Amniotic stem cell (primary cell): ENCODE measurements at regions not wholly inside any gene's neighbourhood (a gene's known extent, or its start where the extent isn't known, plus 50 kb on each side); places are given as distances from the start of the nearest gene placed in this dataset.

Source experiments
- DNase-seq: peaks from one replicate; lab custom pipeline; 2025; lab: John Stamatoyannopoulos, UW

DNA sequence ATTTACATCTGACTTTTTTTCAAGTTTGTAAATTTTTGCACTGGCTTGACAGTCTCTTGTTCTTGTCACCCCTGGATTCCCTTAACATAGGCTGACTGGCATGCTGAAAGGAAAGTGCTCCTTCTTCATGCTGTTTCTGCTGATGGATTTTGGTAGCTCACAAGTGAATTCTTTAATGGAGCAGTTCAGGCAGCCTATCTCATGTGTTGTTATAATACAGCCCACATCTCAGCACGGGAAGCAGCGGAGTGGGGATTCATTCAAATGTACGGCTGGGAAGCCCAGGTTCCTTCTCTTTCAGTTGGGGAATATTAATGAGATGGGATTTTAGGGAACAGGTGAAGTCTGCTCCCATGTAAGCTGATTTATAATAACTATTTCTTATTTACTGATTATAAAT lies 142.8 kb downstream of the CD8B2 start:
- no peak for DNase-seq

GRCh38 chr2:106631281-106631680 lies 144.1 kb downstream of the CD8B2 start:
- DNase-seq, result no peak

- no peak for DNase-seq
Observed at GRCh38 chr2:106638043-106638442, 150.9 kb downstream of the CD8B2 start.

- no peak for DNase-seq
Observed at GRCh38 chr2:106638580-106638979, 151.4 kb downstream of the CD8B2 start.

GRCh38 chr2:106642679-106643078 lies 155.5 kb downstream of the CD8B2 start:
- no peak for DNase-seq

DNA sequence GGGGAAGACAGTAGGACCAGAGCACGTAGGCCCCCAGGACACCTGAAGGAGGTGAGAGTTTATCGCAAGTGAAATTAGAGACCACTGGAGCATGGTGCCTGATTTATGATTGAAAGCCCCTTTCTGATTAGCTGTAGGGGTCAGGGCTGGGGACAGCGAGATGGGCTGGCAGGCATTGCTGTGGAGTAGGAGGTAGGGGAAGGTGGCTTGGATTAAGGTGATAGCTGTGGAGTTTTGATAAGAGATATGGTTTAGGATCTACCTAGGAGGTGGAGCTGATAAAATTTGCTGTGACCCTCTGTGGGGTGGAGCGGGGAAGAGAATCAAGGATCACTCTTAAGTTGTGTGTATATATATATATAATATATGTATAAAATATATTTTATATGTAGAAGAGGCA lies 157.5 kb downstream of the CD8B2 start:
- DNase-seq, result no peak

DNA sequence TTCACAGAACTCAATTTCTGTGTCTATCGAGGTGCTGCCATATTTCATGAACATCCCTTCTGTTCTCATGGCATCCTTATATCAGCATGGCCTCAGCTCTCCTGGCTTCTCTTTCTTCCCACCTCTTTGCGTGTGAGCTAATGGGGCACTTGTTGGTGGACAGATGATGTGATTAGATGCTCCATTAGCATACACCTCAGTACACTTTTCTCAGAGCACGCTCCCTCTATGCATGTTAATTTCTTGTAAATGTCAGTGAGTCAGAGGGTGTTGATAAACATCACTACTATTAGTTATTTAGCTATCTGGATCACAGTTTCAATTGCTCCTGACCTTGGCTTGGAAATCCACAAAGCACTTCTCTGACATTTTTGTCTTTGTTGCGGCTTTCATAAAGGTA lies 159.4 kb downstream of the CD8B2 start:
- DNase-seq, result no peak

- no peak for DNase-seq
Observed at GRCh38 chr2:106649306-106649705, 162.1 kb downstream of the CD8B2 start.

DNA sequence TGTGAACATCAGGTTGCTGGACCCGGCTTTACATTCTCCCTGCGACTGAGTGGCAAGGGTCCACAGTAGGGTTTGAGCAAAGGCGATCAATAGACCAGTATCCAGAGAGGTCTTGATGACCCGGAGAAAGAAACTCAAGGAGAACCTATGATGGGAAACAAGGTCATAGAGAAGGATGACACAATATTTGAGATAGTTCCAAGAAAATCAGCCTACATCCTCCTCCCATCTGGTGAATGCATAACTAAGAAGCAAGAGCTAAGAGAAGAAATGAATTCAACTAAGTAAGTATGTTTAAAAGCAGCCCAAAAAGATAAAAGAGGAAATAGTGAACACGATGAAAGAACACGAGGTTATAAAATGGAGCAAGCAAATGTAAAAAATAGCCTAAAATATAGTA lies 166.3 kb downstream of the CD8B2 start:
- DNase-seq, result no peak

DNA sequence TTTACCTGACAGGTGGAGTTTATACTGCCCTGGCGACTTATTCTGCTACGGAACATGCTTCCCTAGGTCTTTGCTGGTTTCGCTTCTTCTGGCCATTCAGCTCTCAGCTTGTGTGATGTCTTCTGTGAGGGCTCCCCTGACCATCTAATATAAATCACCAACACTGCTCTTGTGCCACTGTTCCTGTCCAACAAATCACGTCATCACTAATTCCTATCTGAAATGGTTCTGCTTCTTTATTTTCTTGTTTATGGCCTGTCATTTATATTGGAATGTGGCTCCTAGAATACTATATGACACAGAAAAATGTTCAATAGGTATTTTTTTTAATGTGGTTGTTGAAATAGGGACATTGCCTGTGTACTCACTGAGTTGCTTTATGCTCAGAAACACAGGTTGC lies 171.5 kb downstream of the CD8B2 start:
- DNase-seq, result no peak

- no peak for DNase-seq
Observed at GRCh38 chr2:106664669-106665068, 177.5 kb downstream of the CD8B2 start.

- no peak for DNase-seq
Observed at GRCh38 chr2:106667478-106668070, 180.4 kb downstream of the CD8B2 start.

- DNase-seq, result no peak
Observed at GRCh38 chr2:106685180-106685897, 198.2 kb downstream of the CD8B2 start.

DNA sequence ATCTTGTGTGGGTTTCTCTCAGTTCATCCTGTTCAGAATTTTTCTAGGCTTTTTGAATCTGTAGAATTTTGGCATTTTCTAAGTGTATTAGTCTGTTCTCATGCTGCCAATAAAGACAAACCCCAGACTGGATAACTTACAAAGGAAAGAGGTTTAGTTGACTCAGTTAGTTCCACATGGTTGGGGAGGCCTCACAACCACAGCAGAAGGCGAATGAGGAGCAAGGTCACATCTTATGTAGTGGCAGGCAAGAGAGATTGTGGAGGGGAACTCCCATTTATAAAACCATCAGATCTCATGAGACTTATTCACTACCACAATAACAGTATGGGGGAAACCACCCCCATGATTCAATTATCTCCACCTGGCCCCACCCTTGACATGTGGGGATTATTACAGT lies 199.2 kb downstream of the ST6GAL2 start:
- no peak for DNase-seq

DNA sequence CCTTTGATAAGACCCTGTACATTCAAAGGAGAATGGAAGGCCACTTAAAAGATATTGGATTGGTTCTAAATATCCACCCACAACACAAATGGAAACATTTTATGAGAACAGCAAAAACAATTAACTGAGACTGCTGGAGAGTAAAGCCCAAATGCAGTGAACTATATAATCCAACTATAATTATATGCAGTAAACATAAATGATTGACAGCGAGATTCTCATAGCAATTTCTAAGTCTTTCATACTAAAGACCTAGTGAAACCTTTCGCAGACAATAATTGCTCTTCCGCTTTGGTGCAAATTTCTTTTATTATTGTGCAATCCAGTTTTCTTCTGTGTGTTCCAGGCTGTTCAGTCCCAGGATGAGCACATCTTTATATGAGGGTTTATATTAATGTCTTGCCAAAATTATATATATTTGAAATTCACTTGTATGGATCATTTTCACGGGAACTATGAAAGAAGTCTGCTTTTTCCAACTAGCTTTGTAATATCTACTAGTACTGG lies 190.9 kb downstream of the ST6GAL2 start:
- DNase-seq, result no peak

- no peak for DNase-seq
Observed at GRCh38 chr2:106695919-106696318, 190.0 kb downstream of the ST6GAL2 start.

- no peak for DNase-seq
Observed at GRCh38 chr2:106700616-106701015, 185.4 kb downstream of the ST6GAL2 start.

DNA sequence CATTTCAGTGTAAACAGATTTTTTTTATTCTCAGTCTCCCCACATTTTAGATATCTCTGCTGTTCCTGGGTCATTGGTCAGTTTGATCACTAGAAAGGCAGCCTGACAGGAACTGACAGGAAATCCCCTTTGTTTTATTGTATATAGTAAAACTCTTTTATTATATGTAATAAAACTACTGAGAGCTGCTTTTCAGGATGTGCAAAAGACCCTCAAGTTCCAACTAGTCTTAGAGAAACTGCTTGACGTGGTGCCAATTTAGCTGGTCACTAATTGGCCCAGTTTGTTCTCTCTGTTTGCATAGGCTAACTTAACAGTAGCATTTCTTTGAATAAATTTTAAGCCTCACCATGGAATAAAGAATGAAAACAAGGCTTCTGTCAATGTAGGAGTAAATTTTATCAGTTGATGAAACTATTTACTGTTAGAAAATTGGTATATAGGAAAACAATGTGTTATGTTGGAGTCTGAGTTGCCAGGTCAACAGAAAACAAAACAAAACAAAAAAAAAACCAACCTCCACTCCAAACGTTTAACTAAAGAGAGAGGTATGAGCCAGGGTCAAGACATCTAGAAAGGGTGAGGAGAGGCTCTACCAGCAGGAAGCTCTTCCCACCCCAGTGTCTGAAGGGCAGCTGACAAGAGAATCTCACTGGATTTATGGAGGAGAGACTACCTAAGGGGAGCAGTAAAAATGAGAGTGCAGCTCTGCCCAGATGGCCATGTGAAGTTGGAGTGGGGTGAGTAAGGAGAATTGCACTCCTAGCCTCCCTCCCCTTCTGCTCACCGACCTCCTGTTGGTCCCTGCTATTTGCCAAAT lies 184.6 kb downstream of the ST6GAL2 start:
- no peak for DNase-seq

DNA sequence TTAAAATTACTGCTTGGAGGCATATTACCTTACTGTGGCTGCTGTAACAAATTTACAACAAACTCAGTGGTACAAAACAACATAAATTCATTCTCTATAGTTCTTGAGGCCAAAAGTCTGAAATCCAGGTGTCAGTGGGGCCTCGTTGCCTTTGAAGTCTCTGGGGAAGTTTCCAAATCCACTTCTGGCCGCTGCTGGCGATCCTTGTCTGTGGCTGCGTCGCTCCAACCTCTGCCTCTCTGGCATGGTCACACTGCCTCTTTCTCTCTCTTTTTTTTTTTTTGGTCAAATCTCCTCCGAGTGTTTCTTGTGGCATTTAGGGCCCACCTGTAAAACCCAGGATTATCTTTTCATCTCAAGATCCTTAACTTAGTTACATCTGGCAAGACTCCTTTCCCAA lies 182.8 kb downstream of the ST6GAL2 start:
- no peak for DNase-seq

- no peak for DNase-seq
Observed at GRCh38 chr2:106704798-106705197, 181.2 kb downstream of the ST6GAL2 start.

DNA sequence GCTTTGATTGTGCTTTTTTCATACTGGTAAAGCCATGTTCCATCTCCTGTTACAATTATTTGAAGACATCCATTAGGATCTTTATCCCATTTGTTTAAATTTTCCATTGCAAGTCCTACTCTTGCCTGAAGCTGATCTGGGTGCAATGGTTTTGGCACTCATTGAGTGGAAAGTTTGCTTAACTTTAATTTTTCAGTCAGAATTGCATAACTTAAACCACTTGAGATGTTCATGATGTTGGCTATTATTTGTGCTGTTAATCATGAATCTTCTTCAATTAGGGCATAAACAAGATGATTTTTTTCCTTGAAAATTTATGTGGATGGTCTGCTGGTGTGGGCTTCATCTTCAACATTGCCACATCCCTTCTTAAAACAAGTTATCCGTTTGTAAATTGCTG lies 180.1 kb downstream of the ST6GAL2 start:
- no peak for DNase-seq

- no peak for DNase-seq
Observed at GRCh38 chr2:106706283-106706682, 179.7 kb downstream of the ST6GAL2 start.

DNA sequence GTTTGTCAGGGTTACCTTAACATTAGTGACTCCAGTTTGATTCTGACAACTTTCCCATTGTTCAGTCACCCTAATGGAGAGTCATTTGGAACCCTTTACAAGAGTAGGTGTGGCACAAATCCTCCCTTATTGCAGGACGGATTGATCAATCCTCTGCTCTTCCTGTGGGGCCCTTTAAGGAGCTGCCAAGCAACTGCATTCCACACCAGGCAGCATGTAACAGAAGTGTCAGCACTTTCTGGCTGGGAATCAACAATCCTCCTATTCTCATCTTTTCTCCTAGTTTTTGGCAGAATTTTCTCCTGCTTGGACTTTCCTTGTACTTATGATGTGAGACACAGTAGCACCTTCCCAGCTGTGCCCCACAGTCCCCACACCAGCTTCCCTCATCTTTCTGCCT lies 177.8 kb downstream of the ST6GAL2 start:
- DNase-seq, result no peak
